ENCODE measurements at regions not wholly inside any gene's neighbourhood (a gene's known extent, or its start where the extent isn't known, plus 50 kb on each side); places are given as distances from the start of the nearest gene placed in this dataset.

DNA sequence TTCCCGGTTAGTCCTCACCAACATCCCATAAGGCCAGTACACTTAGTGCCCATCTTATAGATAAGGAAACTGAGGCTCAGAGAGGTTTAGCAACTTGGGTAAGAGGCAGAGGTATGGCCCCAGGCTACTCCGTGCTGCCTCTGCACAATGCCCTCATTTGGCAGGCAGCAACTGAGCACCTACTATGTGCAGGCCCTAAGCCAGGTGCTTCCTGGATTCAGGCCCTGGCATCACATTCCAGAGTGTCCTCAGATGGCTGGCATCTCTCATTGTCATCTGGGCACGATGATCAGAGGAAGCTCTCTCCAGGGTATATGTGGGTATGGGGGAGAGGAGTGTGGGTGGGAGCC, 53.8 kb upstream of the PSD2 start:
- Histone ChIP-seq H3K9ac (ENCODE audit: extremely low read depth, low read length, poor library complexity, severe bottlenecking) (no peak overlapping the region), H3K4me3 (ENCODE audit: low read length) (no peak overlapping the region), H3K4me1 (ENCODE audit: control insufficient read depth, insufficient read depth, low read length) (peaks cover 4% of the 10 kb centered on the region), H3K27me3 (ENCODE audit: control insufficient read depth, insufficient read depth, low read length, poor library complexity, severe bottlenecking) (peaks cover 31% of the 10 kb centered on the region), H3K9me3 (ENCODE audit: control insufficient read depth, low read length) (no peaks in the 10 kb centered on the region), H3K27ac (ENCODE audit: low read depth, low read length) (no peak overlapping the region), H3K36me3 (ENCODE audit: control insufficient read depth, insufficient read depth, low read length) (no peaks in the 10 kb centered on the region)
- DNase-seq: no peak
- no peaks in the 10 kb centered on the region for H3K9me3 Mint-ChIP-seq
- H3K27ac Mint-ChIP-seq: no peak overlapping the region
- H3K27me3 Mint-ChIP-seq (ENCODE audit: insufficient read depth): peaks cover 32% of the 10 kb centered on the region
- H3K36me3 Mint-ChIP-seq (ENCODE audit: low read depth): peaks cover 2% of the 10 kb centered on the region
- TF ChIP-seq, protein P1, sequence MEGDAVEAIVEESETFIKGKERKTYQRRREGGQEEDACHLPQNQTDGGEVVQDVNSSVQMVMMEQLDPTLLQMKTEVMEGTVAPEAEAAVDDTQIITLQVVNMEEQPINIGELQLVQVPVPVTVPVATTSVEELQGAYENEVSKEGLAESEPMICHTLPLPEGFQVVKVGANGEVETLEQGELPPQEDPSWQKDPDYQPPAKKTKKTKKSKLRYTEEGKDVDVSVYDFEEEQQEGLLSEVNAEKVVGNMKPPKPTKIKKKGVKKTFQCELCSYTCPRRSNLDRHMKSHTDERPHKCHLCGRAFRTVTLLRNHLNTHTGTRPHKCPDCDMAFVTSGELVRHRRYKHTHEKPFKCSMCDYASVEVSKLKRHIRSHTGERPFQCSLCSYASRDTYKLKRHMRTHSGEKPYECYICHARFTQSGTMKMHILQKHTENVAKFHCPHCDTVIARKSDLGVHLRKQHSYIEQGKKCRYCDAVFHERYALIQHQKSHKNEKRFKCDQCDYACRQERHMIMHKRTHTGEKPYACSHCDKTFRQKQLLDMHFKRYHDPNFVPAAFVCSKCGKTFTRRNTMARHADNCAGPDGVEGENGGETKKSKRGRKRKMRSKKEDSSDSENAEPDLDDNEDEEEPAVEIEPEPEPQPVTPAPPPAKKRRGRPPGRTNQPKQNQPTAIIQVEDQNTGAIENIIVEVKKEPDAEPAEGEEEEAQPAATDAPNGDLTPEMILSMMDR (conservative IDR thresholded peaks at IDR 0.05): no peak
- no peak overlapping the region for H3K4me3 Mint-ChIP-seq
- peaks cover 20% of the 10 kb centered on the region for H3K4me1 Mint-ChIP-seq
- WGBS, 2 experiments (ENCODE audit: insufficient coverage in 1 of 2, insufficient read length in 1 of 2): 82 to 87% methylated on average over 3 of the region's 3 CpGs

DNA sequence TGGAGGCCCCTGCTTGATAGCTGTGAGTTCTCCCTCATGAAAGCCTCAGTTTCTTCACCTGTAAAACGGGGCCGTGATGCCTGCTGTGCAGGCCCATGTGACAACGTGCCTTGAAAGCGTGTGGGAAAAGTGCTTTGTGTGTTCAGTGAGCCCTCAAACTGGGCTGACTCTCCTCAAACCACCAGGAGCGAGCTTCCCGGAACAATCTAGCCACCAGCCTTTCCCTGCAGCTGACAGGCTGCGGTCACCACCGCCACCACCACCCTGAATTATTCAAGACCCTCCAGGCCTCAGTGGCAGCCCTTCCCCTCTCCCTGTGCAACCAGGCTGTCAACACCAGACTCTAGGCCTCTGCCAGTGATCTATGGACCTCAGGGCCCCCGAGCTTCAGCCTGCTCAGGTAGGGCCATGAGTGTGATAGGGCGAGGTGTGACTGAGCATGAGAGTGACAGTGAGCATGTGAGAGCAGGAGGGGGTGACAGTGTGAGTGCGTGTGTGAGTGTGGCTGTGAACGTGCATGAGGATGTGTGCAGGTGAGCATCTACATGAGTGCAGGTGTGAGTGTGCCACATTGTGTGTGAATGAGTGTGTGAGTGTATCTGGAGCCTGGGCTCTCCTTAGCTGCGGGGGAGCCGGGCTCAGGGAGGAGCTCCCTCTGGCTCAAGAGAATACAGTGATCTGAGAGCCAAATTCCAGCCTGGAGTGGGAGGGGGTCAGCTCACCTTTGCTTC, 53.3 kb upstream of the PSD2 start:
- Mint-ChIP-seq H3K27me3 (ENCODE audit: insufficient read depth) (peaks cover 37% of the 10 kb centered on the region), H3K36me3 (ENCODE audit: low read depth) (peaks cover 2% of the 10 kb centered on the region), H3K27ac (no peak overlapping the region), H3K4me3 (no peak overlapping the region), H3K4me1 (peaks cover 23% of the 10 kb centered on the region), H3K9me3 (no peaks in the 10 kb centered on the region)
- Histone ChIP-seq H3K4me1 (ENCODE audit: control insufficient read depth, insufficient read depth, low read length) (peaks cover 4% of the 10 kb centered on the region), H3K27ac (ENCODE audit: low read depth, low read length) (no peak overlapping the region), H3K4me3 (ENCODE audit: low read length) (no peak overlapping the region), H3K36me3 (ENCODE audit: control insufficient read depth, insufficient read depth, low read length) (no peaks in the 10 kb centered on the region), H3K27me3 (ENCODE audit: control insufficient read depth, insufficient read depth, low read length, poor library complexity, severe bottlenecking) (peaks cover 36% of the 10 kb centered on the region), H3K9me3 (ENCODE audit: control insufficient read depth, low read length) (no peaks in the 10 kb centered on the region), H3K9ac (ENCODE audit: extremely low read depth, low read length, poor library complexity, severe bottlenecking) (no peak overlapping the region)
- 75 to 86% methylated on average over 10 to 14 of the region's 14 CpGs for WGBS, 2 experiments (ENCODE audit: insufficient coverage in 1 of 2, insufficient read length in 1 of 2)
- TF ChIP-seq, protein P1 (conservative IDR thresholded peaks at IDR 0.05): no peak
- peak; percentile 68 for DNase-seq

DNA sequence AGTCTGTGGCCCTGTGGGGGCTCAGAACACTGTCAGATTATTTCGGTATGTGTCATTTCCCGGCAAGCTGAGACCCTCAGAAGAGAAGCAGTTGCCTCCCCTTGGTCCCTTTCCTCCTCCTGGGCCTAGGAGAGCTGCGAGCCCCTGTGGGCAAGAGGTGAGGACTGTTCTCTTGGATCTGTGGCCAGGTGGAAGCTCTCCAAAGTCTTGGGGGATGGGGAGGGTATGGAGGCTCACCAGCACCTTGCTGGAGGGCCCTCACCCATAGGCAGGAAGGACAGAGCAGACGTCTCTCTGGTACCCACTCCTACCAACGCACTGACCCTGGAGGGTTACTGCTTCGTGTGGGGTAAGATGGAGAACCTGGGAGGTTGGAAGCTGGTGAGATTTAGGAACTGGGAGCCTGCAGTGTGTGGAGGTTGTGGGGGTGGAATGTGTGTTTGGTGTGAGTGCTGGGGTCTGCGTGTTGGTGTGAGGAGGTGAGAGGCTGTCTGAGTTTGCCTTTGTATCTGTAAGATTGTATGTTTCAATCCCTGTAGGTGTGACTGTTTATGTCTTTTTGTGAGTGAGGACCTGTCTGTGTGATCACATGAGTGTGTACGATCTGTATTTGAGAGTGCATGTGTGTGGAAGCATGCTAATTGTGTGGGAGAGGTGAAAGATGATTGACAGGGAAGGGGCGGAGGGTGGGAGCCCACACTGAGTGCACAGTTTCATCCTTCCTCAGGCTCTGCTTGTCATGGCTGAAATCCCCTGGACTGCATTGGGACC, 52.4 kb upstream of the PSD2 start:
- no peaks in the 10 kb centered on the region for H3K9me3 Mint-ChIP-seq
- DNase-seq: no peak
- no peak overlapping the region for H3K4me3 Mint-ChIP-seq
- peaks cover 2% of the 10 kb centered on the region for H3K36me3 Mint-ChIP-seq (ENCODE audit: low read depth)
- TF ChIP-seq, protein P1 (conservative IDR thresholded peaks at IDR 0.05): no peak
- peaks cover 45% of the 10 kb centered on the region for H3K27me3 Mint-ChIP-seq (ENCODE audit: insufficient read depth)
- WGBS, 2 experiments (ENCODE audit: insufficient coverage in 1 of 2, insufficient read length in 1 of 2): 86 to 87% methylated on average over 7 to 9 of the region's 9 CpGs
- H3K27ac Mint-ChIP-seq: no peak overlapping the region
- H3K4me1 Mint-ChIP-seq: peaks cover 27% of the 10 kb centered on the region
- no peak overlapping the region for H3K9ac ChIP-seq (ENCODE audit: extremely low read depth, low read length, poor library complexity, severe bottlenecking)
- H3K27ac ChIP-seq (ENCODE audit: low read depth, low read length): no peak overlapping the region
- no peaks in the 10 kb centered on the region for H3K36me3 ChIP-seq (ENCODE audit: control insufficient read depth, insufficient read depth, low read length)
- peaks cover 7% of the 10 kb centered on the region for H3K4me1 ChIP-seq (ENCODE audit: control insufficient read depth, insufficient read depth, low read length)
- no peak overlapping the region for H3K4me3 ChIP-seq (ENCODE audit: low read length)
- H3K9me3 ChIP-seq (ENCODE audit: control insufficient read depth, low read length): no peaks in the 10 kb centered on the region
- peaks cover 45% of the 10 kb centered on the region for H3K27me3 ChIP-seq (ENCODE audit: control insufficient read depth, insufficient read depth, low read length, poor library complexity, severe bottlenecking)

All from endodermal cell (in vitro differentiated cells).